GM19099 (cell line): ENCODE measurements at regions not wholly inside any gene's neighbourhood (a gene's known extent, or its start where the extent isn't known, plus 50 kb on each side); places are given as distances from the start of the nearest gene placed in this dataset.

ENCODE experiments used
- POLR2A ChIP-seq: IDR thresholded peaks from 3 replicates; pipeline ENCODE4 v1.6.1; 2011; ENCODE audit warnings: low read depth; ENCODE audit not compliant: insufficient read length; ENCODE audit errors: extremely low read depth

DNA sequence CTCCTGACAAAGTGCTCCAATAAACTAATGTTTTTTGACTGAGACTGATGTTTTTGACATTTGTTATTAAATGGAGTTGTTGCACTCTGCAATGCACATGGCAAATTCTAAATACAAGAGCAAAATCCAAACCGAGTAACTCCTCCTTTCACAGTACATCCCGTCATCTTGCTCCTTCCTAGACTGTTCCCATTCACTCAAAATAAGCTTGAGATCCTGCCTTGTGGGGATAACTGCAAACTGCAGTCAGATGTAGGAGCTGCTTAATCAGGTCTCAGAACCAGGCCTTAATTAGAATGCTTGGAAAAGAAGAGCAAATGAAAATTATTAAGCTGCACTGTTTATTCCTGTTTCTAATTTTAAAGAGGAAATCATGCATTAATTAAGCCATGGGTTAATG lies 134.8 kb upstream of the SPRY2 start:
- no peak for TF ChIP-seq POLR2A

DNA sequence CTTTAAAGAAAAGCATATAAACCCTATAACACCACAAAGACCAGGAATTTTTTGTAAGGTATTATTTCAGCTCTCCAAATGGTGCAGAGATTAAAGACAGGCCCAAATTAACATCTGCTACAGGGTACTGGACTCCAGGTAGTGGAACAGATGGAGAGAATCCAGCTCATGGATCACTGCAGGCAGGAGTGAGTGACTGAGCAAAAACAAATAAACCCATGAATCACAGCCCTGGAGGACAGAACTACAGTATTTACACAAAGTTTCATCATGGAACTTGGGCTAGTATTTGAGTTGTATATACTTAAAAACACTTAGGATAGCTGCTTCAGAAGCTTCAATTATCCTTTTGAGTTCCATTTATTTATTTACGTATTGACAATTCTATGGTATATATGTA lies 132.8 kb upstream of the SPRY2 start:
- TF ChIP-seq POLR2A, result no peak

DNA sequence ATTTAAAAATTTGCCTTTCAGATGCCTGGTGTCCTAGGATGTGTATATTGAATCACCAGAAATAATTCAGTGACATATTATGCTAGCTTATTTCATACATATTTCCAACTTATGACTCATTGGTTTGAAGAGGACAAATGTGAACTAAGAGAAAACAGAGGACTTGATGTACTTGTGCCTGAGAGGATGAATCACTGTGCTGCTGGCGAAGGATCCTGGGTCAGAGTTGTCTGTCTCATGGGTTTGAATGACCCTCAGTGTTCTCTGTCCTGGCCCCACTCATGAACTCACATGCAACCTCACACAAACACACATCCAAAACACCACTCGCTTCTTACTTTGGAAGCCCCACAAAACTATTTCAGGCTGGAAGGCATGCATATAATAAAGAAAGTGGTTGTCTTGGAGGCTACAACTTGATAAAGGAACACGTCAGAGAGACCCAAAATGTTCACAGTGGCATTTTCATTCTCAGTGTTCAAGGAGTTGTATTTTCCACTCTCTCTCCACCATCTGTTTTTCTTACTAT lies 129.0 kb upstream of the SPRY2 start:
- TF ChIP-seq POLR2A, result no peak

DNA sequence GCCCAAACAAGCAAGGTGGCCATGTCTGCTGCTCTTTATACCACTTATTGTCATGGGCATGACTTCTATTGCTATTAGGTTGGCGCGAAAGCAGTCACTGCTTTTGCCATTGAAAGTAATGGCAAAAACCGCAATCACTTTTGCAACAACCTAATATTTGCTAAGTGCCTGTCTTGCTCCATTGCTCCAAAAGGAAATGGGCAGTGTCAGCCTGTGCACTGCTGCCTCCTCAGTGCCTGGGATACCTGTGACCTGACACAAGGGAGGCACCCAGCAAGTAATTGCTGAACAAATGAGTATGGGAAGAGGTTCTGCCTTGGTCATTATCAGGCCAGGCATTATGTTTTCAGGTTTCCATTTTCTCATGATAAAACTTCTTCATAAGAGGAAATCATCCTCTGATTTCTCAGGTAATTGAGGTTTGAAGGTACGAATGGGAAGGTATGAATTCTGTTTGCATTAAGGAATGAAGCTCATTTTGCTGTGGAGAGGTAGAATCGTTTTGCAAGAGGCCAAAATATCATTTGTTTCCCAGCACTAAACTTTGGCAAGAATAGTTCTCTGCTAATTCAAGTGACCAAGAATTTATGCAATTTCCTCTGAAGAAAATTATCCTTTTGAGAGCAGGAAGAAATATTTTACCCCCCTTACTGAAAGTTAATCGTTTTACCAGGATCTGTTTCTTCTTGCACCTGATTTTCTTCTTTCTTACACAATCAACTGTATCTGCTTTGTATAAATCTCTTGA lies 128.4 kb upstream of the SPRY2 start:
- TF ChIP-seq POLR2A, result no peak

DNA sequence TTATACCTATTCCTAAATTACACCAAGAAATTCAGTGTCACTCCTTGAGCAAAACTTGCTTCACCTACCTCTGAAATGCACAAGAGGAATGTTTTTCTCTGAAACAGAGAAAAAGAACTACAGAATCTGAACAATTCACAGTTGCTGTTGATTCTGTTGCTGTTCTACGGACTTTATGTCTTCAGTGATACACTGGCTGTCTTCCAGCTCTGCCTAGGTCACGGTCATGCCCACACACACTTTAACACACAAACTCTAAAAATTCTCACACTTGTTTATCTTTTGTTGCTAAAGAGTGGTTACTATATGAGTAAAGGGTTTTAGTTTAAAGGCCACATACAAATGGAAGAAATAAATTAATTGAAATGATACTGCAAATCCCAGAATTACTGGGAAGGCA lies 124.4 kb upstream of the SPRY2 start:
- TF ChIP-seq POLR2A, result no peak

DNA sequence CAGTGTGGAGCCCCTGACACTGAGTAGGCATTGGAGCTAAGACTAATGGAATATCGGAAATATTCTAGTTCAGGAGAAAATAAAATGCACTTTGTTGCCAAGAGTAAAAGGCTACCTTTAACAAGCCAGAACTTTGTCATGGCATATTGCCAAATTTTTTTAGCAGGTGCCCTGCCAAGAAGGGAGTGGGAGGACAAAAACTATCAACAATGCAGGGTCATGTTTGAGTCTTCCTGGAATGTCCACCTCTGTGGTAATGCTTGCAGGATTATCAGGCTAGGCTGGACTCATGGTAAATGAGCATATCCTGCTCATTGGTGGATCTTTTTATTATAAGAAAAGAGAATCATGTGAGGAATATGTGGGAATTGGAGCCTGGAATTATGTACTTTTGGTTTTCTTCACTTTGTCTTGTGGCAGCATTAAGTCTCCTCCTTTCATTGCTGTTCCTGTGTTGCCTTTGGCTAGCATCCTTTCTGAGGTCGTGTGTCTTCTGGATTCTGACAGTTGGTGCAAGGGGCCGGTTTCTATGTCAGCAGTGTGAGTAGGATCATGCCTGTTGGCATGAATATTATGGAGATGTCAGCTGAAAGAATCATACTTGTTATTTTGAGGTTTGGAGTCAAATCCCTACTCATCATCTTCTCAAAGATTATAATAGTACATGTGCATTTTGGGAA lies 122.9 kb upstream of the SPRY2 start:
- no peak for TF ChIP-seq POLR2A

DNA sequence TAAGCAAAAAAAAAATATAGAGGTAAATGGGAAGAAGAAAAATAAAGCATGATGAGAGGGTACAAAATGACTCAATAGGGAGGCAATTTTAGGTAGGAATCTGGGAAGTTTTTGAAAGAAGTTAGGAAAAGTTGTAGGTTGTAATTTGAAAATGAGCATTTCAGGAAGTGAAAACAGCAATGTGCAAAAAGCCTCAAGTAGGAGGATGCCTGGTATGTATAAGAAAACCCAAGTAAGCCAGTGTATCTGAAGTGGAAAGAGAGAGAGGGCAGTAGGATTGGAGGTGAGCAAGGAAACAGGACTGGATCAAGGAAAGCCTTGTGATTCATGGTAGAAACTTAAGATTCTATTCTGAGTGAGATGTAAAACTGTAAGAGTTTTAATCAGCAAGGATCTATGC lies 121.6 kb upstream of the SPRY2 start:
- no peak for TF ChIP-seq POLR2A

DNA sequence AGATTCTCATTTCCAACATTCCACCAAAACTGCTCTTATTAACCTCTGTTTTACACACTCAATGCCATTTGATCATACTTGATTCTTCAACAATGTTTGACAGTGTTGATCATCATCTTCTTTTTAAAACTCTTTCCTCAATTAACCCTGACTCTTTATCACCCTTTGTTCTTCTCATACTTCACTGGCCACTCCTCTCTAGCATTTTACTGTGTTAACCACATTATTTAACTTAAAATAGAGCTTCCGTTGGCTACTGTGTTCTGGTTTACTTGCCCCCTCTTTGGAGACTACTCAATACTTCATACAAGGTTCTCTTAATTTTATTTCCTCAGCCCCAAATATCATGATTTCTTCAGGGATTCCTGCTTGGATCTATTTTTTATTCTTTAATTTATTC lies 121.1 kb upstream of the SPRY2 start:
- TF ChIP-seq POLR2A, result no peak

DNA sequence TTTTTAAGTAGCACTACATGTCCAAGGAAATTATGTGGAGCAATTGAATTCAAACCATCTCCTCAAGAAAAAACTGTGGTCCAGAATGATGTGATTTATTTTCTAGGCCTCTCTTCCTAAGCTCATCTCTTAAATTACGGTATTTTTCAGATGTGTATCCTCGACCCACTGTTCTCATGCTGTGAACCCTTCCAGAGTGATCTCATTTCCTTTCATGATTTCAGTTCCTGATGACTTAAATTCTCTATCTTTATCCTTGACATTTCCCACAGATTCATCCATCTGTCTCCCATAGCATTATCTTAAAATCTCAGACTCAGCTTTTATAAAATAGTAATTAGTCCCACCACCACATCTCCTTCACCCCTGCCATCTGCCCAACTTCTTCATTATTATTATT lies 117.6 kb upstream of the SPRY2 start:
- TF ChIP-seq POLR2A, result no peak

DNA sequence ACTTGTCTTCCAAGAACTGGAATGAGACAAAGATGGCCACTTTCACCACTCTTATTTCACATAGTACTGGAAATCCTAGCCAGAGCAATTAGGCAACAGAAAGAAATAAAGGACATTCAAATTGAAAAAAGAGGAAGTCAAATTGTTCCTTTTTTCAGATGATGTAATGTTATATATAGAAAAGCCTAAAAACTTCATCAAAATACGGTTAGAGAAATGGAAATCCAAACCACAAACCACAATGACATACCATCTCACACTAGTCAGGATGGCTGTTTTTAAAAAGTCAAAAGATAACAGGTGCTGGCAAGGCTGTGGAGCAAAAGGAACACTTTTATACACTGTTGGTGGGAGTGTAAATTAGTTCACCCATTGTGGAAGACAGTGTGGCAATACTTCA lies 113.3 kb upstream of the SPRY2 start:
- no peak for TF ChIP-seq POLR2A

DNA sequence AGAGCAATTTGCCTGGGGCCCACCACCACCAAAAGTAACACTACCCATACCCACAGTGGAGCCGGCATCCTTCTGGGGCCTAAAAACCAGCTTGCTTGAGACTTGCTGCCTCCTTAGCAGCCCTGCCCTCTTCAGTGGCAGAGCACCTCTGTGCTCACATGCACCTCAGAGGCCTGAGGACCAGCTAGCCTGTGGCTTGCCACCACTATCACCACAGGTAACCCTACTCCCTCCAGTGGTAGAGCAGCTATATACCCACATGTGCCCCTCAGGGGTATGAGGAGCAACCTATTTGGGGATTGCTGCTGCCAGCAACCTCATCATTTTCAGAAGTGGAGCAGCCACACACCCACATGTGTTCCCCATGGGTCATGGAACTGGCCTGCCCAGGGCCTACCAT lies 111.4 kb upstream of the SPRY2 start:
- TF ChIP-seq POLR2A, result no peak

DNA sequence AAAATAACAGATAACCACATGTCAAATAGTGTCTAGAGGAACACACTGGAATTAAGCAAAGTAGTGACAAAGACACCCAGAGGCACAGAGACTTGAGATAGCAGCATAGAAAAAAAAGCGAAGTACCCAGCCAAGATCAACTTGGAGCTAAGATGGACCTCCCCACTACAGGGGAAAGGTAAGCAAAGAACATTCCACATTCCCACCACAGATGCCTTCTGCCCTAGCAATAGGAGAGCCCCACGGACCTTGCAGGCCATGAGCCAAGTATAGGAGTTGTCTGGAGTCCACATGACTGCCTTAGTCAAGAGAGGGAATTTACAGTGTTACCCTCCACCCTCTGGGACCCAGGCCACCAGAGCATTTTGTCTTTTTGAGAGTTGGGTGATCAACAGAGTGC lies 110.7 kb upstream of the SPRY2 start:
- no peak for TF ChIP-seq POLR2A

DNA sequence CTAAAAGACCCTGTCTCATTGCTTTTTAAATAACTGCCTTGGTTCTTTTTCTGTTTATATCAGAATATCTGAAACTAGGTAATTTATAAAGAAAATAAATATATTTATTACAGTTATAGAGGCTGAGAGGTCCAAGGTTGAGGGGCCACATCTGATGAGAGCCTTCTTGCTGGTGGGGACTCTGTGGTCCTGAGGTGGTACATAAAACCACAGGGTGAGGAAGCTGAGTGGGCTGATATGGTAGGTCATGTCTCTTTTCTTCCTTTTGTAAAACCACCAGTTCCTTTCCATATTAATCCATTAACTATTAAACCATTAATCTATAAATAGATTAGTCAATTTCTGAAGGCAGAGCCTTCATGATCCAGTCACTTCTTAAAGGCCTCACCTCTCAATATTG lies 109.5 kb upstream of the SPRY2 start:
- no peak for TF ChIP-seq POLR2A

DNA sequence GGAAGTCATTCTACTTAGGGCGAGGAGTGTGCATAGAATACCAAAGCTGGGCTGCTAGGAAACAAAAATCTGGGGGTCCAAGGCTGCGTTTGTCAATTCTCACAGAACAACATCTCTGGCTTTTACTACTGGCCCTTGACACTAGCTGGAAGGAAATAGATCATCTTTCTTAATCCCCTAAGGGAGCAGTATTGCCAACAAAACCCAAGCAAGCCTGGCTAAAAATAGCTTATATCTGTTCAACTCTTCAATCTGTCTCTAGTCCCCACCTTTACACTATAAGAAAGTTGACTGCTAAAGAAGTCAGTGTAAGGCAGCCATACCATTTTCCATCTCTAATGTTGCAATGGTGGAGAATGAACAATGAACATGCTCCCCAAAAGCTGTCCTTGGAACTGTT lies 107.8 kb upstream of the SPRY2 start:
- TF ChIP-seq POLR2A, result no peak

DNA sequence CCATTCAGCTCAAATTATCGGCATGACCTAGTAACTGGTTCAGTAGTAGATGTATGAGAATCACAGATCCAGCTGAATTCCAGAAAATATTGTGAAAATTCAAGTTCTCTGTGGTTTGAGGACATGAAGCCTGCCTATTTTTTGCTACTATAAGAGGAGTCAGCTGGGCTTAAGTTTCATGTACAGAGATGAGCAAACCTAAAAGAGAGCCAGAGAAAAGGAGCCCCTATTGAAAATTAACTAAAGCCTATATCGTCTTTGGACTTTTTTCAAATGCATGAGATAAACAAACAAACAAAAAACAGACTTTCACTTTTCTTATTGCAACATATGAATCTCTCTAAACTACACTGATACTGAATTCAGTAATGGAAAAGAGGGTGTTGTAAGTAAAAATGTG lies 106.8 kb upstream of the SPRY2 start:
- TF ChIP-seq POLR2A, result no peak

DNA sequence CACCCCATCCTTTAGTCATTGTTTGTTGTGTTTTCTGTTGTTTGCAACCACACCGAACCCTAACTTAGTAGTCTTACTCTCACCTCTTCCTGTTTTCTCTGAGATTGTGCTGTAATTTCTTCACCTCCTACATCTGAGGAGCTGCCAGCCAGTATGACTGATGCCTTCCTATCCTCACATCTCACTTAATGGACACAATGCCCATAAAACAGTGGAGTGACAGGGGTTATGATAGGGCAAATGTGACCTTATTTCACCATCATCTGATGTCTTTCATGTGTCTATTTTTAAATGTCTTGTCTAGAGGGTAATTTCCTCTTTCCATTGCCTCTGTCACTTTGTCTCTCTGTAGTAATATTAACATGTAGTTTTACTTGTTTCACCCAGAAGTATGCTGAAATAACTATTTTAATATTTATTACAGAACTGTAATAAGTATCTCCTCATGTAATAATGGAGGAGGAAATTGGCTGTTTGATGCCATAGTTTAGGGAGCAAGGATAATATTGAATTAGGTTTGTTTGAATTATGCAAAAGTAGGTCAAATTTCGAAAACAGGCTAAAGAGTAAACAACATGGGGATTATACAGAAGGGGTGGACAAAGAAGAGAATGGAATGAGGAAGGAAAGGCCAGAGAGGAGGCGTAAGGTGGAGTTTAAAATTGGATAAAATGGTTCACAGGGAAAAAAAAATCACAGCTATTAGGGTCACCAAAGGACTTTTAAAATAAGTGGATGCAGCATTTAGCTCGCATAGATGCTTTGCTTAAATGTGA lies 103.5 kb upstream of the SPRY2 start:
- no peak for TF ChIP-seq POLR2A
